ENCODE measurements at regions not wholly inside any gene's neighbourhood (a gene's known extent, or its start where the extent isn't known, plus 50 kb on each side); places are given as distances from the start of the nearest gene placed in this dataset.

DNA sequence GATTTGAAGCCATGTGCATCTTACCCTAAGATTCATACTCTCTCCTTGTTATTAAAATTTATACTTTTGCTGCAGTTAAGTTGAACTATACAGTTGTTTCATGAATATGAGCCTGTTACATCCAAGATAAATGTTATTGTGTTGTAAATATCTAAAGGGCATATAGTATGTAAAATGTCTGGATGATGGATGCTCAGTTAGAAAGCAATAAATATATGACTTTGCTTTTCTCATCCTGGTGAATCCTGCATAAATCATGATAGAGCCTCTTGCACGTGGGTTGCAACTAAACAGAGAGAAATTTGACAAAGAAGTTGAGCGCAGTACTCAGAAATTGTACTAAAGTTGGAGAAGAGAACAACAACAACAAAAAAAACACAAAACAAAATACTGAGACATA lies 99.5 kb downstream of the PRDM9 start:
- TF ChIP-seq NRF1 (conservative IDR thresholded peaks at IDR 0.05; ENCODE audit: low read depth, low read length) (no peak), CEBPB (IDR thresholded peaks at IDR 0.05; ENCODE audit: borderline replicate concordance in 1 of 2, low read depth in 2 of 2, low read length in 2 of 2) (no peak)

All from GM12878 (cell line).